Adipocyte (in vitro differentiated cells): ENCODE measurements at regions not wholly inside any gene's neighbourhood (a gene's known extent, or its start where the extent isn't known, plus 50 kb on each side); places are given as distances from the start of the nearest gene placed in this dataset.
"Not testable (repeated sequence)": the region's sequence is repeated elsewhere in the genome, so short reads cannot be mapped to it uniquely, and the experiment has no call there.

Source experiments
- DNase-seq: peaks from one replicate; pipeline ENCODE4 v3.0.0-alpha.2; 2015; ENCODE audit warnings: low read depth
- H3K27me3 ChIP-seq: replicated peaks from 2 replicates; pipeline ENCODE4 v1.7.0; 2013; ENCODE audit warnings: mild to moderate bottlenecking, low read length, moderate library complexity; ENCODE audit not compliant: control insufficient read depth, insufficient read depth
- H3K36me3 ChIP-seq: 2 replicates; pipeline ENCODE4 v1.7.0; 2013; ENCODE audit warnings: low read length, mild to moderate bottlenecking, moderate library complexity; ENCODE audit not compliant: control insufficient read depth, insufficient read depth, severe bottlenecking
- H3K4me1 ChIP-seq: 2 replicates; pipeline ENCODE4 v1.7.0; 2013; ENCODE audit warnings: mild to moderate bottlenecking, low read length, moderate library complexity; ENCODE audit not compliant: control insufficient read depth, insufficient read depth
- H3K4me3 ChIP-seq: 2 replicates; pipeline ENCODE4 v1.7.0; 2013; ENCODE audit warnings: mild to moderate bottlenecking, low read length, moderate library complexity
- H3K9ac ChIP-seq: 2 replicates; pipeline ENCODE4 v1.7.0; 2013; ENCODE audit warnings: mild to moderate bottlenecking, low read length, moderate library complexity
- H3K9me3 ChIP-seq: 2 replicates; pipeline ENCODE4 v1.7.0; 2013; ENCODE audit warnings: mild to moderate bottlenecking, low read length, moderate library complexity; ENCODE audit not compliant: control insufficient read depth

GRCh38 chr18:43964666-43965065 lies 687.4 kb upstream of the SYT4 start:
- no peaks in the 10 kb centered on the region for H3K27me3 ChIP-seq
- no peaks in the 10 kb centered on the region for H3K4me1 ChIP-seq
- no peak for DNase-seq
- no peaks in the 10 kb centered on the region for H3K9me3 ChIP-seq
- no peak overlapping the region for H3K4me3 ChIP-seq
- no peaks in the 10 kb centered on the region for H3K36me3 ChIP-seq
- no peak overlapping the region for H3K9ac ChIP-seq

GRCh38 chr18:43965691-43966090 lies 688.4 kb upstream of the SYT4 start:
- Histone ChIP-seq H3K9me3 (no peaks in the 10 kb centered on the region), H3K27me3 (no peaks in the 10 kb centered on the region), H3K4me3 (no peak overlapping the region), H3K4me1 (no peaks in the 10 kb centered on the region), H3K9ac (no peak overlapping the region), H3K36me3 (no peaks in the 10 kb centered on the region)
- no peak for DNase-seq

- Histone ChIP-seq H3K4me3 (no peak overlapping the region), H3K27me3 (no peaks in the 10 kb centered on the region), H3K9me3 (no peaks in the 10 kb centered on the region), H3K9ac (no peak overlapping the region), H3K4me1 (peaks cover 9% of the 10 kb centered on the region), H3K36me3 (no peaks in the 10 kb centered on the region)
- DNase-seq: peak; percentile 62
Observed at GRCh38 chr18:43970656-43971055, 693.4 kb upstream of the SYT4 start.

- Histone ChIP-seq H3K9ac (no peak overlapping the region), H3K4me3 (no peak overlapping the region), H3K27me3 (no peaks in the 10 kb centered on the region), H3K9me3 (no peaks in the 10 kb centered on the region), H3K36me3 (no peaks in the 10 kb centered on the region), H3K4me1 (peaks cover 9% of the 10 kb centered on the region)
- DNase-seq: no peak
Observed at GRCh38 chr18:43978174-43978573, 700.9 kb upstream of the SYT4 start.

GRCh38 chr18:43982582-43982981 lies 698.1 kb upstream of the SETBP1 start:
- H3K27me3 ChIP-seq: no peaks in the 10 kb centered on the region
- H3K4me3 ChIP-seq: no peak overlapping the region
- H3K9me3 ChIP-seq: no peaks in the 10 kb centered on the region
- no peak overlapping the region for H3K9ac ChIP-seq
- no peak for DNase-seq
- no peaks in the 10 kb centered on the region for H3K36me3 ChIP-seq
- H3K4me1 ChIP-seq: no peaks in the 10 kb centered on the region

GRCh38 chr18:43987061-43987460 lies 693.6 kb upstream of the SETBP1 start:
- not testable (repeated sequence) for H3K27me3 ChIP-seq, DNase-seq, H3K9ac ChIP-seq, H3K36me3 ChIP-seq, H3K9me3 ChIP-seq, H3K4me3 ChIP-seq, H3K4me1 ChIP-seq

- DNase-seq: no peak
- Histone ChIP-seq H3K9me3 (no peaks in the 10 kb centered on the region), H3K4me3 (no peak overlapping the region), H3K4me1 (no peaks in the 10 kb centered on the region), H3K36me3 (no peaks in the 10 kb centered on the region), H3K27me3 (no peaks in the 10 kb centered on the region), H3K9ac (no peak overlapping the region)
Observed at GRCh38 chr18:43992741-43993140, 687.9 kb upstream of the SETBP1 start.

- no peaks in the 10 kb centered on the region for H3K4me1 ChIP-seq
- no peaks in the 10 kb centered on the region for H3K27me3 ChIP-seq
- no peaks in the 10 kb centered on the region for H3K9me3 ChIP-seq
- DNase-seq: no peak
- no peak overlapping the region for H3K9ac ChIP-seq
- H3K36me3 ChIP-seq: no peaks in the 10 kb centered on the region
- H3K4me3 ChIP-seq: no peak overlapping the region
Observed at GRCh38 chr18:43994381-43994780, 686.3 kb upstream of the SETBP1 start.

- Histone ChIP-seq H3K9me3 (no peaks in the 10 kb centered on the region), H3K4me3 (no peak overlapping the region), H3K4me1 (no peaks in the 10 kb centered on the region), H3K27me3 (no peaks in the 10 kb centered on the region), H3K9ac (no peak overlapping the region), H3K36me3 (no peaks in the 10 kb centered on the region)
- DNase-seq: no peak
Observed at GRCh38 chr18:44013871-44014270, 666.8 kb upstream of the SETBP1 start.

- no peak for DNase-seq
Observed at GRCh38 chr18:44025421-44025820, 655.3 kb upstream of the SETBP1 start.

GRCh38 chr18:44028109-44028508 lies 652.6 kb upstream of the SETBP1 start:
- no peak for DNase-seq
- Histone ChIP-seq H3K27me3 (no peaks in the 10 kb centered on the region), H3K4me3 (no peak overlapping the region), H3K4me1 (no peaks in the 10 kb centered on the region), H3K36me3 (no peaks in the 10 kb centered on the region), H3K9ac (no peak overlapping the region), H3K9me3 (peaks cover 9% of the 10 kb centered on the region)

More at GRCh38 chr18:44025421-44025820, 655.3 kb upstream of the SETBP1 start:
- no peaks in the 10 kb centered on the region for H3K36me3 ChIP-seq
- H3K27me3 ChIP-seq: no peaks in the 10 kb centered on the region
- peaks cover 9% of the 10 kb centered on the region for H3K9me3 ChIP-seq
- no peak overlapping the region for H3K9ac ChIP-seq
- no peak overlapping the region for H3K4me3 ChIP-seq
- H3K4me1 ChIP-seq: no peaks in the 10 kb centered on the region

GRCh38 chr18:44031063-44031462 lies 649.6 kb upstream of the SETBP1 start:
- no peaks in the 10 kb centered on the region for H3K27me3 ChIP-seq
- no peak overlapping the region for H3K4me3 ChIP-seq
- no peak overlapping the region for H3K9ac ChIP-seq
- H3K36me3 ChIP-seq: no peaks in the 10 kb centered on the region
- H3K4me1 ChIP-seq: peaks cover 11% of the 10 kb centered on the region
- peaks cover 9% of the 10 kb centered on the region for H3K9me3 ChIP-seq
- no peak for DNase-seq
